ENCODE measurements at regions not wholly inside any gene's neighbourhood (a gene's known extent, or its start where the extent isn't known, plus 50 kb on each side); places are given as distances from the start of the nearest gene placed in this dataset.
A peak's percentile ranks its signal among the peaks of the same experiment; 100 is the strongest.

GRCh38 chr10:124336186-124336585 is 82.5 kb downstream of the OAT start:
- ChIA-PET POLR2A (no interaction called here), CTCF (no interaction called here)
- TF ChIP-seq CTCF (IDR thresholded peaks at IDR 0.05; ENCODE audit: insufficient read depth, low read length, missing control alignments) = no peak
- no peak overlapping the region for H3K4me3 ChIP-seq (ENCODE audit: low read depth, low read length)
- DNase-seq (ENCODE audit: low read depth, low spot score) = no peak

GRCh38 chr10:124333931-124334330 is 84.8 kb downstream of the OAT start:
- no peak overlapping the region for H3K4me3 ChIP-seq (ENCODE audit: low read depth, low read length)
- POLR2A ChIA-PET = no interaction called here
- DNase-seq (ENCODE audit: low read depth, low spot score) = no peak
- TF ChIP-seq CTCF (IDR thresholded peaks at IDR 0.05; ENCODE audit: insufficient read depth, low read length, missing control alignments) = no peak
- CTCF ChIA-PET = no interaction called here

- DNase-seq (ENCODE audit: low read depth, low spot score) = peak; percentile 53
- H3K4me3 ChIP-seq (ENCODE audit: low read depth, low read length) = no peak overlapping the region
- CTCF ChIA-PET = no interaction called here
- POLR2A ChIA-PET = no interaction called here
- TF ChIP-seq CTCF (IDR thresholded peaks at IDR 0.05; ENCODE audit: insufficient read depth, low read length, missing control alignments) = no peak
Measured at GRCh38 chr10:124332426-124332825, 86.3 kb downstream of the OAT start.

- ChIA-PET POLR2A (no interaction called here), CTCF (no interaction called here)
- DNase-seq (ENCODE audit: low read depth, low spot score) = no peak
- no peak for TF ChIP-seq CTCF (IDR thresholded peaks at IDR 0.05; ENCODE audit: insufficient read depth, low read length, missing control alignments)
- no peak overlapping the region for H3K4me3 ChIP-seq (ENCODE audit: low read depth, low read length)
Measured at GRCh38 chr10:124329941-124330340, 88.8 kb downstream of the OAT start.

GRCh38 chr10:124329362-124329761 is 89.4 kb downstream of the OAT start:
- ChIA-PET POLR2A (no interaction called here), CTCF (no interaction called here)
- no peak for DNase-seq (ENCODE audit: low read depth, low spot score)
- TF ChIP-seq CTCF (IDR thresholded peaks at IDR 0.05; ENCODE audit: insufficient read depth, low read length, missing control alignments) = no peak
- H3K4me3 ChIP-seq (ENCODE audit: low read depth, low read length) = no peak overlapping the region

- DNase-seq (ENCODE audit: low read depth, low spot score) = no peak
- no peak for TF ChIP-seq CTCF (IDR thresholded peaks at IDR 0.05; ENCODE audit: insufficient read depth, low read length, missing control alignments)
- no peak overlapping the region for H3K4me3 ChIP-seq (ENCODE audit: low read depth, low read length)
- POLR2A ChIA-PET = no interaction called here
- CTCF ChIA-PET = interaction anchor here (1.4 kb wide), 1 partner anchor 60 kb away, joined by 3 read pairs; no protein-coding TSS in a partner anchor
Measured at GRCh38 chr10:124328477-124329220, 90.1 kb downstream of the OAT start.

All from AG04449 (cell line).